Peyer's patch (tissue), 4 donors: ENCODE measurements at regions not wholly inside any gene's neighbourhood (a gene's known extent, or its start where the extent isn't known, plus 50 kb on each side); places are given as distances from the start of the nearest gene placed in this dataset.

ENCODE experiments used
- DNase-seq, 3 donors: peaks; one replicate each; pipeline ENCODE4 v3.0.0-alpha.2; 2017 to 2019
- H3K27ac ChIP-seq, 4 donors: fragments of 200-600 bp; sonication (generic); one replicate each; pipeline ENCODE4 v1.5.1; 2016 to 2019
- H3K27me3 ChIP-seq, 2 donors: fragments of 200-600 bp; sonication (generic); one replicate each; pipeline ENCODE4 v1.5.1; 2019
- H3K36me3 ChIP-seq, 3 donors: fragments of 200-600 bp; sonication (generic); one replicate each; pipeline ENCODE4 v1.5.1; 2016 to 2019
- H3K4me1 ChIP-seq, 4 donors: fragments of 200-600 bp; sonication (generic); one replicate each; pipeline ENCODE4 v1.5.1; 2016 to 2019
- H3K4me3 ChIP-seq, 4 donors: fragments of 200-600 bp; sonication (generic); 1 replicate in 3 of 4; 2 replicates in 1 of 4; pipeline ENCODE4 v1.5.1; 2016 to 2019; ENCODE audit warnings: mild to moderate bottlenecking in 1 of 4
- H3K9me3 ChIP-seq, 4 donors: fragments of 200-600 bp; sonication (generic); one replicate each; pipeline ENCODE4 v1.5.1; 2016 to 2019; ENCODE audit warnings: mild to moderate bottlenecking in 1 of 4
- POLR2A ChIP-seq, 2 donors: fragments of 450-650 bp; IDR thresholded peaks; one replicate each; pipeline ENCODE4 v1.5.1; 2017; ENCODE audit warnings: antibody characterized with exemption in 2 of 2, mild to moderate bottlenecking in 2 of 2, moderate library complexity in 2 of 2
- TF ChIP-seq, protein P1 (sequence below), 6 experiments: fragments of 450-650 bp in 4 of 6; fragments of 200-600 bp in 2 of 6; sonication (generic) in 1 of 6; IDR thresholded peaks; one replicate each; pipeline ENCODE4 v1.5.1; 2017 to 2019; ENCODE audit warnings: antibody characterized with exemption in 6 of 6, mild to moderate bottlenecking in 3 of 6, moderate library complexity in 1 of 6

GRCh38 chr5:165559645-165560044 is 2054.2 kb downstream of the MAT2B start:
- Histone ChIP-seq H3K4me3 (no peak overlapping the region), H3K9me3 (no peaks in the 10 kb centered on the region), H3K36me3 (no peaks in the 10 kb centered on the region), H3K4me1 (no peaks in the 10 kb centered on the region), H3K27ac (no peak overlapping the region), H3K27me3 (no peaks in the 10 kb centered on the region)
- DNase-seq: no peak
- TF ChIP-seq POLR2A (IDR thresholded peaks at IDR 0.05): no peak
- TF ChIP-seq, protein P1, sequence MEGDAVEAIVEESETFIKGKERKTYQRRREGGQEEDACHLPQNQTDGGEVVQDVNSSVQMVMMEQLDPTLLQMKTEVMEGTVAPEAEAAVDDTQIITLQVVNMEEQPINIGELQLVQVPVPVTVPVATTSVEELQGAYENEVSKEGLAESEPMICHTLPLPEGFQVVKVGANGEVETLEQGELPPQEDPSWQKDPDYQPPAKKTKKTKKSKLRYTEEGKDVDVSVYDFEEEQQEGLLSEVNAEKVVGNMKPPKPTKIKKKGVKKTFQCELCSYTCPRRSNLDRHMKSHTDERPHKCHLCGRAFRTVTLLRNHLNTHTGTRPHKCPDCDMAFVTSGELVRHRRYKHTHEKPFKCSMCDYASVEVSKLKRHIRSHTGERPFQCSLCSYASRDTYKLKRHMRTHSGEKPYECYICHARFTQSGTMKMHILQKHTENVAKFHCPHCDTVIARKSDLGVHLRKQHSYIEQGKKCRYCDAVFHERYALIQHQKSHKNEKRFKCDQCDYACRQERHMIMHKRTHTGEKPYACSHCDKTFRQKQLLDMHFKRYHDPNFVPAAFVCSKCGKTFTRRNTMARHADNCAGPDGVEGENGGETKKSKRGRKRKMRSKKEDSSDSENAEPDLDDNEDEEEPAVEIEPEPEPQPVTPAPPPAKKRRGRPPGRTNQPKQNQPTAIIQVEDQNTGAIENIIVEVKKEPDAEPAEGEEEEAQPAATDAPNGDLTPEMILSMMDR (IDR thresholded peaks at IDR 0.05): no peak

DNA sequence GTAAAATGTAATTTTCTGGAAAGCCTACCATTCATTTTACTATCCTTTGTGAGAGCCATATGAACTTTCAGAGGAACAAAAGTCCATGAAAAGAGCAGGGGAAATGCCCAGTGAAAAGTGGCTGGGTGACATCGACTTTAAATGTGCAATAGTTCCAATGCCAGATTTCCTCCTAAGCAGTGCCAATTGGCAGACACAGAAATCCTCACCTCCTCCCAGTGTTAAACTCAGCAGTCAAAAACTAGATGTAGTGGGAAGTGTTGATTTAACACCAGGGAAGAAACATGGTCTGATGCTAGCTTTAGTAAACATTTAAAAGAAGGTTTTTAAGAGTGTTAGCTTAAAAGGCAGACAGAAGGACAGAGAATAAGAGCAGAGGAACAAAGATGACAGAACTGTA is 2055.2 kb downstream of the MAT2B start:
- DNase-seq: no peak
- H3K27me3 ChIP-seq: no peaks in the 10 kb centered on the region
- H3K4me3 ChIP-seq: no peak overlapping the region
- TF ChIP-seq POLR2A (IDR thresholded peaks at IDR 0.05): no peak
- TF ChIP-seq, protein P1 (IDR thresholded peaks at IDR 0.05): no peak
- no peaks in the 10 kb centered on the region for H3K36me3 ChIP-seq
- H3K9me3 ChIP-seq: no peaks in the 10 kb centered on the region
- no peak overlapping the region for H3K27ac ChIP-seq
- H3K4me1 ChIP-seq: no peaks in the 10 kb centered on the region

GRCh38 chr5:165565911-165566310 is 2060.5 kb downstream of the MAT2B start:
- H3K27ac ChIP-seq: no peak overlapping the region
- H3K4me3 ChIP-seq: no peak overlapping the region
- H3K4me1 ChIP-seq: no peaks in the 10 kb centered on the region
- no peak for TF ChIP-seq POLR2A (IDR thresholded peaks at IDR 0.05)
- TF ChIP-seq, protein P1 (IDR thresholded peaks at IDR 0.05): no peak
- no peak for DNase-seq
- H3K9me3 ChIP-seq: no peaks in the 10 kb centered on the region
- no peaks in the 10 kb centered on the region for H3K27me3 ChIP-seq
- no peaks in the 10 kb centered on the region for H3K36me3 ChIP-seq

DNA sequence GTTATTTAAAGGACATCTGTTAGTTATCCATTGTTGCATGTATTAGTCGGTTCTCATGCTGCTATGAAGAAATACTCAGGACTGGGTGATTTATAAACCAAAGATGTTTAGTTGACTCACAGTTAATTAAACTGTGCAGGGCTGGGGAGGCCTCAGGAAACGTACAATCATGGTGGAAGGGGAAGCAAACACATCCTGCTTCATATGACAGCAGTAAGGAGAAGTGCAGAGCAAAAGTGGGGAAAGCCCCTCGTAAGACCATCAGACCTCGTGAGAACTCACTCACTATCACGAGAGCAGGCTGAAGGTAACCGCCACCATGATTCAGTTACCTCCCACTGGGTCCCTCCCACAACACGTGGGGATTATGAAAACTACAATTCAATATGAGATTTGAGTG is 2064.1 kb downstream of the MAT2B start:
- Histone ChIP-seq H3K9me3 (no peaks in the 10 kb centered on the region), H3K27me3 (no peaks in the 10 kb centered on the region), H3K4me1 (no peaks in the 10 kb centered on the region), H3K36me3 (no peaks in the 10 kb centered on the region), H3K27ac (no peak overlapping the region), H3K4me3 (no peak overlapping the region)
- TF ChIP-seq POLR2A (IDR thresholded peaks at IDR 0.05): no peak
- TF ChIP-seq, protein P1 (IDR thresholded peaks at IDR 0.05): no peak
- no peak for DNase-seq

DNA sequence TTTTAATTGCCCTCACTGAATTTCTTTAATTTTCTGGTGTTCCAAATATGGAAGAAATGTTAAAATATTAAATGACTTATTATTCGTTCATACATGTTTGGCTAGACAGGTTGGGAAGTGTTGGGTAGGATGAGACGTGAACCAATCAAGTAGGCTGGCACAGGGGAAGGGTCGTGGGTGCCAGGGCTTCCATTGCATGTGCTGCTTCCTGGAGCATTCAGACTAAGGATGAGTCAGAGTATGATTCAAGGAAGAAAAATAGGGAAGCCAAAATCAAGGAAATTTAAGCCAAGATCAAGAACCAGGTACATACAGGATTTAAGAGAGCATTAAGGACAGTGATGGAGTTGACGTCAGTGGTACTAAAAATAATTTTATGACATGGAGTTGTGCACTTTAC is 2068.0 kb downstream of the MAT2B start:
- no peaks in the 10 kb centered on the region for H3K27me3 ChIP-seq
- H3K27ac ChIP-seq: no peak overlapping the region
- TF ChIP-seq, protein P1 (IDR thresholded peaks at IDR 0.05): no peak
- TF ChIP-seq POLR2A (IDR thresholded peaks at IDR 0.05): no peak
- no peak overlapping the region for H3K4me3 ChIP-seq
- no peaks in the 10 kb centered on the region for H3K9me3 ChIP-seq
- H3K4me1 ChIP-seq: no peaks in the 10 kb centered on the region
- no peak for DNase-seq
- no peaks in the 10 kb centered on the region for H3K36me3 ChIP-seq

DNA sequence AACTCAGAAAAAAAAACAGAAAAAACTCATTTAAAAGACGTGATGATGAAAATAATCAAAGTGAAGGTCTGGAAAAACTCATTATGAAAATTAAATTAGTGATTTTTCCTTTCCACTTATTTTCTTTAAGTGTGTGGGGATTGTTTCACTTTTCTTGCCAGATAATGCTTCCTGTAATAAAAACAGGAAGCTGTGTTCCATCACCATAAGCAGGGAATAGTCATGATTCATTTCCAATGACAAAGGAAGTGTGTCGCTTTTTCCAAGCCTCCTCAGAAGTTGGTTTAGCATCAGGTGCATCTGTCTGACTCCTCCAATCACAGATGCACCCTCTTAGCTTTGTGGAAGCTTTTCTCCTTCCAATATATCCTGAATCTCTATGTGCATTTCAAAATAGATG is 2068.7 kb downstream of the MAT2B start:
- TF ChIP-seq, protein P1 (IDR thresholded peaks at IDR 0.05): no peak
- Histone ChIP-seq H3K27me3 (no peaks in the 10 kb centered on the region), H3K4me3 (no peak overlapping the region), H3K36me3 (no peaks in the 10 kb centered on the region), H3K27ac (no peak overlapping the region), H3K4me1 (no peaks in the 10 kb centered on the region), H3K9me3 (no peaks in the 10 kb centered on the region)
- DNase-seq: no peak
